GM12865 (cell line): ENCODE measurements at regions not wholly inside any gene's neighbourhood (a gene's known extent, or its start where the extent isn't known, plus 50 kb on each side); places are given as distances from the start of the nearest gene placed in this dataset.
"Not testable (repeated sequence)": the region's sequence is repeated elsewhere in the genome, so short reads cannot be mapped to it uniquely, and the experiment has no call there.

Source experiments
- DNase-seq: peaks from one replicate; pipeline ENCODE4 v3.0.0; 2010; ENCODE audit warnings: low read depth
- H3K4me3 ChIP-seq: 2 replicates; pipeline ENCODE4 v1.5.1; 2011; ENCODE audit warnings: mild to moderate bottlenecking, low read depth, low read length, control low read depth
- TF ChIP-seq, protein P1 (sequence below): IDR thresholded peaks from 2 replicates; pipeline ENCODE4 v1.5.1; 2011; ENCODE audit warnings: low read length, control low read depth, low read depth, inconsistent platforms; ENCODE audit not compliant: insufficient read depth; ENCODE audit errors: missing control alignments

DNA sequence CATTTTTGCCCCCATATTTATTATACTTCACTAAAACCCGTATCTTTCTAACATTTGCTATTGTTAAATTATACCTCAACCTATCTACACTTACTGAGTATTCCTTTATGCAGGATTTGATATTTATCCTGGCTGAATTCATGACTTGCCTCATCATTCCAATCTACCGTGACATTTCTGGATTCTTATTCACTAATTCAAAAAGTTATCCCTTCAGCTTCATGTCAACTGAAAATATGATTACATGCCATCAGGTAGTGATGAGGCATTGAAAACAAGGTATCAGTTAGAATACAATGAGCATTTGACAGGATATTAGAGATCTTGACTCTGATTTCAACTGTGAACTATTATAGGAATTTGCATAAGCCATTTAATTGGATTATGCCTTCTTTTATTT lies 2171.9 kb upstream of the WWC1 start:
- TF ChIP-seq, protein P1, sequence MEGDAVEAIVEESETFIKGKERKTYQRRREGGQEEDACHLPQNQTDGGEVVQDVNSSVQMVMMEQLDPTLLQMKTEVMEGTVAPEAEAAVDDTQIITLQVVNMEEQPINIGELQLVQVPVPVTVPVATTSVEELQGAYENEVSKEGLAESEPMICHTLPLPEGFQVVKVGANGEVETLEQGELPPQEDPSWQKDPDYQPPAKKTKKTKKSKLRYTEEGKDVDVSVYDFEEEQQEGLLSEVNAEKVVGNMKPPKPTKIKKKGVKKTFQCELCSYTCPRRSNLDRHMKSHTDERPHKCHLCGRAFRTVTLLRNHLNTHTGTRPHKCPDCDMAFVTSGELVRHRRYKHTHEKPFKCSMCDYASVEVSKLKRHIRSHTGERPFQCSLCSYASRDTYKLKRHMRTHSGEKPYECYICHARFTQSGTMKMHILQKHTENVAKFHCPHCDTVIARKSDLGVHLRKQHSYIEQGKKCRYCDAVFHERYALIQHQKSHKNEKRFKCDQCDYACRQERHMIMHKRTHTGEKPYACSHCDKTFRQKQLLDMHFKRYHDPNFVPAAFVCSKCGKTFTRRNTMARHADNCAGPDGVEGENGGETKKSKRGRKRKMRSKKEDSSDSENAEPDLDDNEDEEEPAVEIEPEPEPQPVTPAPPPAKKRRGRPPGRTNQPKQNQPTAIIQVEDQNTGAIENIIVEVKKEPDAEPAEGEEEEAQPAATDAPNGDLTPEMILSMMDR: no peak

DNA sequence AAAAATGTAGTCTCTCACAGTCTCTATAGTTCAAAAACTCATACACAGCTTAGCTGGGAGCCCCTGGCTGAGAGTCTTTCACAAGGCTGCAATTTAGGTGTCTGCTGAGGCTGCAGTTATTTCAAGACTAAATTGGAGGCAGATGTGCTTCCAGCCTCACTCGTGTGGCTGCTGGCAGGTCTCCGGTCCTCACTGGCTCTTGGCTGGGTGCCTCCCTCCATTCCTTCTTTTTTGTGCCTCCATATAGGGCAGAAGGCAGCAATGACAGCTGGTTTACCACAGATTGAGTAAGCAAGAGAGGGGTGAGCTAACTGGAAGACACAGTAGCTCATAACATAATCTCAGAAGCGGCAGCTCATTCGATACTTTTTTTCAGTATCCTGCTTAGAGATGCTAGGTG lies 2167.7 kb upstream of the WWC1 start:
- DNase-seq: no peak
- H3K4me3 ChIP-seq: no peak overlapping the region
- TF ChIP-seq, protein P1: no peak

More for the DNA sequence above, 2171.9 kb upstream of the WWC1 start:
- no peak for DNase-seq
- no peak overlapping the region for H3K4me3 ChIP-seq

DNA sequence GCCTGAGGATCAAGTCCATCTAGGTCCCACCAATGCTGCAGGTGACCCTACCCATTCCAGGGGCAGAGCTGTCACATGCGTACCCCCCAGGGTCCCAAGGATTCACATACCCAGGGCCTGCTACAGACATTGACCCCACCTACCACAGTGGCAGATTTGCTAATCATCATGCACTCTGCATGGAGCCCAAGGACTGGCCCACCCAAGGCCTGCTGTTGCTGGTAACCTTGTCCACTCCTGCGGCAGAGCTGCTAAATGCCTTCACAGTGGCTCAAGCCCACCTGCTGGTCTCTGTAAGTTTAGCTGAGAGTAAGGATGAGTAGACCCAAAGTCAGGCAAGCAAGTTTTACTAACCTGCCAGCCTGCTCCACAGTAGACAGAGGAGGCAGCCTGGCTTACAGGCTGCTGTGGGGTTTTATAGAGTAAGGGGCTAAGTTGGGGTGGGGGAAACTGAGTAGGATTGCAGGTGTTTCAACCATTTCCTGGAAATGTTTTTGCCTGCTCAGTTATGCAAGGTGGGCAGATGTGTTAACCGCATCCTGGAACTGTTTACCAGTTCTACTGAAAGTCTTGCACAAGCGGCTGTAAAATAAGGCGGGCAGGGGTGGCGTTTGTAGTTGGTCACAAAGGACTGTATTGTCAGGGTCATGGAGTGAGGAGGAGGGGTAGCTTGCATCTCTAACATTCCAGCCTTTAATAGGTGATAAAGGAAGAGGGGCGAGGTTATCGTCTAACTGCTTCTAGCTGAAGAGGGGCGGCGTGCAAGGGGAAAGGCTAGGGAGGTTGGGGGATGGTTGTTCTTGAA lies 2163.5 kb upstream of the WWC1 start:
- no peak overlapping the region for H3K4me3 ChIP-seq
- no peak for DNase-seq
- TF ChIP-seq, protein P1: no peak

DNA sequence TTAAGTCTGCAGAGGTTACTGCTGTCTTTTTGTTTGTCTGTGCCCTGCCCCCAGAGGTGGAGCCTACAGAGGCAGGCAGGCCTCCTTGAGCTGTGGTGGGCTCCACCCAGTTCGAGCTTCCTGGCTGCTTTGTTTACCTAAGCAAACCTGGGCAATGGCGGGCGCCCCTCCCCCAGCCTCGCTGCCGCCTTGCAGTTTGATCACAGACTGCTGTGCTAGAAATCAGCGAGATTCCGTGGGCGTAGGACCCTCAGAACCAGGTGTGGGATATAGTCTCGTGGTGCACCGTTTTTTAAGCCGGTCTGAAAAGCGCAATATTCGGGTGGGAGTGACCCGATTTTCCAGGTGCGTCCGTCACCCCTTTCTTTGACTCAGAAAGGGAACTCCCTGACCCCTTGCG lies 2146.3 kb upstream of the WWC1 start:
- not testable (repeated sequence) for DNase-seq, H3K4me3 ChIP-seq

DNA sequence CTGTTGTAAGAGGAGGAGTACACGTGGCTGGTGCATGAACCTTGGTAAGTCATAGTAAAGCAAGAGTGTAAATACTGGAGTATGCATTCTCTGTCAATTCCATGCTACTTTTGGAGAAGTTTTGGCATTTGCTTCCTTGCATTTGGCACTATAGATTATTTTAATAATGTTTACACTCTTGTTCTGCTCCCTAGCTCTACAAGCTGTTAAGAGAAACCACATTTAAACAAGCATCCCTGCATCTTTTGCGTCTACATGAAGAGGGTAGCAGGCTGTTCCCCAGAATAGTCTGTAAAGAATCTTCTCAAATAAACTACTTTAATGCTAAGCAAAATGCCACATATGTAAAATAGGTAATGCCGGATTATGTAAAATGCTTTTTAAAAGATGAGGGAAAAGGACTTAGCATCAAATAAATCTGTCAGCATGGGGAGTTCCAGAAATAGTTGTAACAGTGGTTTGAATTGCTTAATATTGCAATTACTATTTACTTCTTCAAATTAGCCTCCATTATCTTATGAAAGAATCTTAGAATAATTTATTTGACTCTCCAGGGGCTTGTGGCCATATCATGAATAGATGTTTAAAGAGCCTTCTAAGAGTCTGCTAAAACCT lies 2127.3 kb upstream of the WWC1 start:
- DNase-seq: no peak
- TF ChIP-seq, protein P1: no peak

DNA sequence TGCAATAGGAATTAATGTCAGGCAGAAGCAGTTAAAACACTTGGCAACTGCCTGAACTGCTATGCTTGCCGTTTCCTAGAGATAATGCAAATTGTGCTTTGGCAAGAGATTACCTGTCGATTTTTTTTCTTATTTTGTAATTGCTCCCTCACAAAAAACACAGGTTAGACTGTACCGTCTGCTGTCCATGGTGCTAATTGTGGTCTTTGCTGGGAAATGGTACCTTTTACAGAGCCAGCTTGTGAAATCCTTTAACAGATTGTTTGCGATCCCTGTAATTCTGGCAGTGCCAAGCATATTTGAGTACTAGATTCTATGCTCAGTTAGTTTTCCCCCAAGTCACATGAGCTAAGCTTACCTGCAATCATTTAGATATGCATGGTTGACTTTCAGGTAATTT lies 2125.8 kb upstream of the WWC1 start:
- TF ChIP-seq, protein P1: no peak
- H3K4me3 ChIP-seq: no peak overlapping the region
- no peak for DNase-seq

More for the DNA sequence above, 2127.3 kb upstream of the WWC1 start:
- no peak overlapping the region for H3K4me3 ChIP-seq

DNA sequence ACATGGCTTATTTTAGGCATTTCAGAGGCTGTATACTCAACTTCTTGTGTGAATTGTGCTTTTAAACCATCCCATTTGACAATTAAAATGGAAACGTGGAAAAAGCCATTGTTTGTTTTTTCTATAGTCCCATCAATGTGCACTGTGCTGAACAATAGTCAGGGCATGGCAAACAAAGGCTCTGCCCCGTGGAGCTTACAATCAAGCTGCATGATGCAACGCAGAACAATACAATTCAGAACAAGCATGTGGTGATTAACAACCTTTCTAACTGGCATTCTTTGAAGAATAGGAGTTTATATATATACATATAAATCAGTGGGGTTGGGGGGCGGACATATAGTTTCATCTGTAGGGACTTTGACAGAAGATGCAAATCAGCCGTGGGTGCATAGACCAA lies 2125.4 kb upstream of the WWC1 start:
- DNase-seq: no peak
- TF ChIP-seq, protein P1: no peak
- H3K4me3 ChIP-seq: no peak overlapping the region
